NB4 (cell line): ENCODE measurements at regions not wholly inside any gene's neighbourhood (a gene's known extent, or its start where the extent isn't known, plus 50 kb on each side); places are given as distances from the start of the nearest gene placed in this dataset.

Experiments
- POLR2A ChIP-seq: IDR thresholded peaks from 2 replicates; pipeline ENCODE4 v1.6.1; 2011; ENCODE audit warnings: mild to moderate bottlenecking; ENCODE audit not compliant: insufficient read length; ENCODE audit errors: extremely low read depth
- TF ChIP-seq, protein P1 (sequence below): IDR thresholded peaks from one replicate; pipeline ENCODE4 v1.5.1; 2012; ENCODE audit warnings: low read depth, low read length
- TF ChIP-seq, protein P2 (sequence below): IDR thresholded peaks from 2 replicates; pipeline ENCODE4 v1.6.1; 2011; ENCODE audit warnings: low read depth, low read length

DNA sequence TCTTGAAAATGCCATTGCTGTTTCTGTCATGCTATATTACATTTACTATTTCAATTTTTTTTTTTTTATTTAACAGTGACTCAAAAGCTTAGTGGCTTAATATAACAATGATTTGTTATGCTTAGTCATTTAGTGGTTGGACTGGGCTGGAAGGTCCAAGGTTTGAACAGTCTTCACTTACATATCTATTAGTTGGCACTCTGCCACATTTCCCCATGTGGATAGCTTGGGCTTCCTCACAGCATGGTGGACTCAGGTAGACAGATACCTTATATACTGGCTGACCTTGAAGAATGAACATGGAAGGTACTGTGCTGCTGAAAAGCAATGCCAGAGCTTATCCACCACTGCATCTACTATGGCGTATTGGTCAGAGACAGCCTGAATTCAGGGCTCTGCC, 909.5 kb upstream of the SOX11 start:
- TF ChIP-seq, protein P1, sequence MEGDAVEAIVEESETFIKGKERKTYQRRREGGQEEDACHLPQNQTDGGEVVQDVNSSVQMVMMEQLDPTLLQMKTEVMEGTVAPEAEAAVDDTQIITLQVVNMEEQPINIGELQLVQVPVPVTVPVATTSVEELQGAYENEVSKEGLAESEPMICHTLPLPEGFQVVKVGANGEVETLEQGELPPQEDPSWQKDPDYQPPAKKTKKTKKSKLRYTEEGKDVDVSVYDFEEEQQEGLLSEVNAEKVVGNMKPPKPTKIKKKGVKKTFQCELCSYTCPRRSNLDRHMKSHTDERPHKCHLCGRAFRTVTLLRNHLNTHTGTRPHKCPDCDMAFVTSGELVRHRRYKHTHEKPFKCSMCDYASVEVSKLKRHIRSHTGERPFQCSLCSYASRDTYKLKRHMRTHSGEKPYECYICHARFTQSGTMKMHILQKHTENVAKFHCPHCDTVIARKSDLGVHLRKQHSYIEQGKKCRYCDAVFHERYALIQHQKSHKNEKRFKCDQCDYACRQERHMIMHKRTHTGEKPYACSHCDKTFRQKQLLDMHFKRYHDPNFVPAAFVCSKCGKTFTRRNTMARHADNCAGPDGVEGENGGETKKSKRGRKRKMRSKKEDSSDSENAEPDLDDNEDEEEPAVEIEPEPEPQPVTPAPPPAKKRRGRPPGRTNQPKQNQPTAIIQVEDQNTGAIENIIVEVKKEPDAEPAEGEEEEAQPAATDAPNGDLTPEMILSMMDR: no peak
- TF ChIP-seq POLR2A: no peak
- TF ChIP-seq, protein P2, sequence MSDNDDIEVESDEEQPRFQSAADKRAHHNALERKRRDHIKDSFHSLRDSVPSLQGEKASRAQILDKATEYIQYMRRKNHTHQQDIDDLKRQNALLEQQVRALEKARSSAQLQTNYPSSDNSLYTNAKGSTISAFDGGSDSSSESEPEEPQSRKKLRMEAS: no peak
